ENCODE measurements at regions not wholly inside any gene's neighbourhood (a gene's known extent, or its start where the extent isn't known, plus 50 kb on each side); places are given as distances from the start of the nearest gene placed in this dataset.
A peak's percentile ranks its signal among the peaks of the same experiment; 100 is the strongest.
"Not testable (repeated sequence)": the region's sequence is repeated elsewhere in the genome, so short reads cannot be mapped to it uniquely, and the experiment has no call there.

GRCh38 chr2:104904889-104905288 is 51.0 kb downstream of the POU3F3 start:
- DNase-seq = no peak

GRCh38 chr2:104909317-104909716 is 55.4 kb downstream of the POU3F3 start:
- DNase-seq = no peak

GRCh38 chr2:104914509-104914908 is 60.6 kb downstream of the POU3F3 start:
- DNase-seq = no peak

GRCh38 chr2:104915107-104915793 is 61.3 kb downstream of the POU3F3 start:
- DNase-seq = no peak

GRCh38 chr2:104919127-104919526 is 65.2 kb downstream of the POU3F3 start:
- no peak for DNase-seq

GRCh38 chr2:104923665-104924064 is 69.8 kb downstream of the POU3F3 start:
- no peak for DNase-seq

- no peak for DNase-seq
Measured at GRCh38 chr2:104929663-104930062, 75.7 kb downstream of the POU3F3 start.

GRCh38 chr2:104930732-104931131 is 76.8 kb downstream of the POU3F3 start:
- no peak for DNase-seq

- DNase-seq = no peak
Measured at GRCh38 chr2:104932243-104932642, 78.3 kb downstream of the POU3F3 start.

GRCh38 chr2:104933151-104933917 is 79.4 kb downstream of the POU3F3 start:
- DNase-seq = no peak

- no peak for DNase-seq
Measured at GRCh38 chr2:104936527-104936926, 82.6 kb downstream of the POU3F3 start.

GRCh38 chr2:104938231-104938941 is 84.5 kb downstream of the POU3F3 start:
- no peak for DNase-seq

- no peak for DNase-seq
Measured at GRCh38 chr2:104939570-104940217, 85.8 kb downstream of the POU3F3 start.

GRCh38 chr2:104944495-104944894 is 90.6 kb downstream of the POU3F3 start:
- no peak for DNase-seq

GRCh38 chr2:104945121-104945520 is 91.2 kb downstream of the POU3F3 start:
- DNase-seq = no peak

GRCh38 chr2:104945866-104946265 is 92.0 kb downstream of the POU3F3 start:
- no peak for DNase-seq

GRCh38 chr2:104947456-104947855 is 90.4 kb upstream of the MRPS9 start:
- DNase-seq = not testable (repeated sequence)

GRCh38 chr2:104952976-104953375 is 84.9 kb upstream of the MRPS9 start:
- DNase-seq = no peak

- no peak for DNase-seq
Measured at GRCh38 chr2:104965900-104966299, 72.0 kb upstream of the MRPS9 start.

- no peak for DNase-seq
Measured at GRCh38 chr2:104969564-104969963, 68.3 kb upstream of the MRPS9 start.

- DNase-seq = peak; percentile 1
Measured at GRCh38 chr2:104975371-104975770, 62.5 kb upstream of the MRPS9 start.

GRCh38 chr2:104975851-104976250 is 62.0 kb upstream of the MRPS9 start:
- peak; percentile 7 for DNase-seq

GRCh38 chr2:104976603-104977120 is 61.2 kb upstream of the MRPS9 start:
- DNase-seq = peak; percentile 12

All from suppressor macrophage treated with lipopolysaccharide for 4 hours (primary cell).